CD1c-positive myeloid dendritic cell (primary cell): ENCODE measurements at regions not wholly inside any gene's neighbourhood (a gene's known extent, or its start where the extent isn't known, plus 50 kb on each side); places are given as distances from the start of the nearest gene placed in this dataset.
"Not testable (repeated sequence)": the region's sequence is repeated elsewhere in the genome, so short reads cannot be mapped to it uniquely, and the experiment has no call there.

Source experiments
- DNase-seq: peaks from one replicate; pipeline ENCODE4 v3.0.0-alpha.2; 2016; ENCODE audit errors: extremely low spot score

DNA sequence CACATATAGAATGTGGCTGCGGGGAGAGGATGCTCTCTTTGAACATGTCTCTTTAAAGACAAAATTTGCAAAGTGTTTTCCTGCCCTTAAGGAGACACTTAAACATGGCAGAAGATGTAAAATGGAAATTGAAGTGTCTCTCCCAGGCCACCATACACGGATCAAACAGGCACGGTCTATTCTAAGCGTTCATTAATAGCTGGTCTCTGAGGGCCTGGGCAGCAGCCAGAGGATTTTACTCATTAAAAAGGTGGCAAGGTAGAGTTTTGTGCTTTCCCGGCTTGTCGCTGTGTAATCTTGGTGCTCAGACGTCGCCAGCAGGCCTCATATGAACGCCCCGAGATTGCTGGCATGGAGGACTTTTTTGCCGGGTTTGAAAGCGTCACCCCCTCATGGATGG, 205.5 kb downstream of the EMX2 start:
- no peak for DNase-seq

DNA sequence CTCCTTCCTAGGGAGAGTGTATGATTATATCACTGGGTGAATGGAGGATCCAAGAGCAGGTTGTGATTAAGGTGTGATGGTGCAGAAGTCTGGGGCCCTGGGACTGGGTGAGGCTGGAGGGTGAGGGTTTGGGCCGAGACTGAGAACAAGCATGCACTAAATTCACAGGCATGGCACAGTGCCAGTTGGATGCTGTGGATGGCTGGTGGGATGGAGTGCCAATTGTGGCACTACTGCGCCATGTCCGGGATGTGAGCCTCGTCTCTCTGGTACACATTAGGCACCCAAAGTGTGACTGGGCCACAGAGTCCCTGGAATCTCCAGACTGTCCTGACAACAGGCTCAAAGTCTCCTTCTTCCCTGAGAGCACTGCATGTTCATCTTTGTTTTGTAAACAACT, 208.1 kb downstream of the EMX2 start:
- DNase-seq, result no peak

DNA sequence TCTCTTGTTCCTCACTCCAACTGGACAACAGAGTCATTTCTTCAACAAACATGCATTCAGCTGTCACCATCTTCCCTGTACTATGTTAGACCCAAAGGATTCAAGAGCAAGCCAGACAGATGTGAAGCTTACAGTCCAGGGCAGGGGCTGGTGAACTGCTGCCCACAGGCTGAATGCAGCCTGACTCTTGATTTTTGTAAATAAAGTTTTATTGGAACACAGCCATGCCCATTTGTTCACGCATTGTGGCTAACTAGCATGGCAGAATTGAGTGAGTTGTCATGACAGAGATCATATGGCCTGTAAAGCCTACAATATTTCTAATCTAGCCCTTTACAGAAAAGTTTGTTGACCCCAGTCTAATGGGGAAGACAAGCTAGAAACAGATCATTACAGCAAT, 208.7 kb downstream of the EMX2 start:
- DNase-seq, result no peak

DNA sequence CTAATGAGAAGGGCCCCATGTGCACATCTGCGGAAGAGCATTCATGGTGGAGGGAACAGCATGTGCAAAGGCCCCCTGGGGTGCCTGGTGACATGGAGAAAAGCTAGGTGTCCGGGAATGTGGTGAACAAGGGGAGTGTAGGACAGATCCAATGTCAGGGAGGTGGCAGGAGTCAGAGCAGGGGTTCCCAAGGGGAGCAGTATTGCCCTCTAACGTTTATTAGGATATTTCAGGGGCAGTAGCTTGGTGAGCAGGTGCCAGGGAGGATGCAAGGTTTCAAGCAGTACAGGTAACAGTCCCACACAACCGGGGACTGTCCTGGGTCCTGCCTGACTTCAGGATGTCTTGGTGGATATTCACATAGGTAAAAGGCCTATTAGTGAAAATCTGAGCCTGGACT, 209.6 kb downstream of the EMX2 start:
- no peak for DNase-seq

DNA sequence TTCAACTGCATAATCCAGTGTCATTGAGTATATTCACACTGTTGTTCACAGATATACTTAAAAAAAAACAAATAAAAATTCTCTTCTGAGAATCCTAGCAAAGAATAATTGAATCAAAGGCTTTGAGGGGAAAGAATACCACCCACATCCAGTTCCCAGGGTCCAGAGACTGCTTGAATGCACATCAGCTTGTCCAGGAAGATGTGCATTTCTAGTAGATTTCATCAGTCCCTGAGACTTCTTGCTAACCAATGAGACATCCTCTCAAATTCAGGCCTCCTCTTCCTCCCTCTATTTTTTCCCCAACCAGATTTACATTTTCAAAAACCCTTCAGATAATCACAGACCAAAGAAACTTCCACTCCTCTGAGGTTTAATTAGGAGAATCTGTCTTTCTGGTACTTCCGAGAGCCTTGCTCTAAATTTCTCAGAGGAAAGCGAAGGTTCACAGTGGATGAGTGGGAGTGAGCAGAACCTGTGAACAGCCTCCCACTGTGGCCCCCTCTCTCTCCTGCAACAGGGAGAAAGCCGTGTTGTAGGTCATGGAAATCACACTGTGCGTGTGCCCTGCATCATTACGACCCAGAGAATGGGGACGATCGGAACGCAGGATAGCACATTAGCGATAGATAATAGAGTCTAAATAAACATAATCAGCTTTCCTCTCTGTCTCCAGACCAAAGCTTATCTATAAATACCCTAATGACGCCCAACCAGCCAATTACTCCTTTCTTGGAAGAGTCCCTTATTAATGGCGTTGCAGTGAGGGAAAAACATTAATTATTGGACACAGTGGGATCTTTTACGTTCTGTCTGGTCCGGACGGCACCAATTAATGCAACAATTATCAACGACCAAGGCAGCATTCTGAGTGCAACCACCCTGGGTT, 212.5 kb downstream of the EMX2 start:
- DNase-seq, result no peak

DNA sequence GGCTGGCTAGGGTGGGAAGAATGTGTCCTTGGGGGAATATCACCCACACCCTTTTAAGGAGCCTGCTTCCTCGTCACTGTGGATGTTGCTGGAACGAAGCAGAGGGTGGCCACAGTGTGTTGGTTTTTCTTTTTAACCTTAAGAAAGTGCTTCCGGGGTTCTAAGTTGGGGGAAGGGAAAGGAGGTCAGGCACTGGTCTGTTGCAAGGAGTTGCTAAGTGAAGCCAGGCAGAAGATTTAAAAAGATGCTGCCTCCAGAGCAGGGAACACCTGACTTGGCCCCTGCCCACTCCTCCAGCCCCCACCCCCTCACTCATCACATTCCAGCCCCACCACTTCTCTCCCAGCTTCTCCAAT, 213.1 kb downstream of the EMX2 start:
- no peak for DNase-seq

DNA sequence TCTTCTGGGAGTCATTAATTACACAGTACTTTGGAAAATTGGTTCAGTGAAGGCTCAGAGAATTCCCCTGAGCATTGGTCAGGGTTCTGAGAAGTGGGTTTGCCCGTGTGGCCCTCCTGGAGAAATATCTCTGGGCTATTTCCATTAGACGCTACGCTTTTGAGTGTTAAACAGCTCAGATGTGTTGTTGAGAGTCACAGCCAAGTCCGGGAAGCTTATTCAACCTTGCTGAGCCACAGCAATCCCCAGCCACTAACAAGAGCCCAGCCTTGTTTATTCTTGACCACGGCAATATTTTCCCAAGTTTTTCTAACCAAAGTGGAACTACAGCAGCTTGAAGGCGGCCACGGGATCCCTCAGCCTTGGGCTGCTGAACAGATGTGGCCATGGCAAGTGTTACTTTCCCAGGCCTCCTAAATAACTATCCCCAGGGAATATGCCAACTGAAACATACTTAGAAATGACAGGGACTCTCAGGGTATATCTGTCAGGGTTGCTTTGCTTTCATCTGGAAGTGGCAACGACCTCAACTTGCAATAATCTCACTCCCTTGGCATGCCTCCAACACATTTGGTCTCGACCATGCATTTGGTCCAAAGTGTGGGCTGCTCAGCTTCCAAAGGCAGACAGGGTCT, 214.7 kb downstream of the EMX2 start:
- DNase-seq, result no peak

DNA sequence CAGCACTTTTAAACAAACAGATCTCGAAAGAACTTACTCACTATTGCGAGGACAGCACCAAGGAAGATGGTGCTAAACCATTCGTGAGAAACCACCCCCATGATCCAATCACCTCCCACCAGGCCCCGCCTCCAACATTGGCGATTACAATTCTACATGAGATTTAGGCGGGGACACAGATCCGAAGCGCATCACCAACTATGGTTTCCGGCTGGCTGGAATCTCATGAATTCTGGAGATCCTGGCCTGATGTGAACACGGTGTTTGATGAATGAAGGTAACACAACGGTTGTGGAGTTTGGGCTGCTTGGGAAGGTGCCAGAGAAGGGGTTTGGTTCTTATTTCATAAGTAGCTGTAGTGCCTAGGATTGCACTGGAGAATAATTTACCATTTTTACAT, 216.7 kb downstream of the EMX2 start:
- no peak for DNase-seq

DNA sequence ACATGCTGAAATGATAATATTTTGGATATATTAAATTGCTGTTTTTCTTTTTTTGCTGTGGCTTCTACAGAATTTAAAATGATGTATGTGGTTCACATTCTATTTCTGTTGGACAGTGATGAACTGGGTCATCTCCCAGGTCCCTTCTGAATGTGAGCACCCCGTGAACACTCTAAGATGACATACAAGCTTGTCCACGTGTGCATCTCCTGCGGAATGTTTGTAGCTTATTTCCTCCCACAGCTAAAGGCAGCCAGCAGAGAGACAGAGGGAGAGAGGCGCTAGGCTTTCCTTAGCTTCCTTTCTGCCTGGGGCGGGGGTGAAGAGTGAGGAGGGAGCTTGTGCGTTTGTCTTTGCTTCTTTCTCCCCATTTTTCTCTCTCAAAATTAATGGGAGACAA, 219.1 kb downstream of the EMX2 start:
- no peak for DNase-seq

DNA sequence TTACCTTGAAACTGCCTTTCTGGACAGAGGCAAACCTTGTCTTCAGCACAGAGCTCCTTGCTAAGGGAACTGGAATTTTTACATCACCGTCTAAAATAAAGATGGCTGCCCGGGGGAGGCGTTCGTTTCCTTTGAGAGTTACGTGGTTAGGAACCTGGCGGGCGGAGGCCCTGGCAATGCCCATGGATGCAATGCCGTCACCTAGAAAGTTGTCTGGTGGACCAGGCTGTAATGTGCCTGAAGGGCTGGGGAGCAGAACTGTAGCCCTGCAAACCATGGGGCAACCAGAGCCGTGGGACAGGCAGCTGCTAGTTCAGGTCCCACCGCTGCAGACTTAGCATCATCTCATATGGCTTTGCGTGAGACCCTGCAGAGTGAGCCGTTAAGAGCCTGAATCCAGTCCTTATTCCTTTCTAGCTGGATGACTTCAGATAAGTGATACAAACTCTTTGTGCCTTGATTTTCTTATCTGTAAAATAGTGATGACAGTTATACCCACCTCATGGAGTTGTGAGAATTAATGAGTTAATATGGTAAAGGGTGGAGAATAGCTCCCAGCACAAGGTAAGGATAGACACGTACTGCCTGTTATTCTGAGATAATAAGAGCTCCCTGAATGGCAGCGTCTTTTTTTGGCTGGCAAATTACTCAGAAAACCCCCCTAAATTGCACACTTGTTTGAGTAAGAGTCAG, 219.7 kb downstream of the EMX2 start:
- DNase-seq, result no peak

DNA sequence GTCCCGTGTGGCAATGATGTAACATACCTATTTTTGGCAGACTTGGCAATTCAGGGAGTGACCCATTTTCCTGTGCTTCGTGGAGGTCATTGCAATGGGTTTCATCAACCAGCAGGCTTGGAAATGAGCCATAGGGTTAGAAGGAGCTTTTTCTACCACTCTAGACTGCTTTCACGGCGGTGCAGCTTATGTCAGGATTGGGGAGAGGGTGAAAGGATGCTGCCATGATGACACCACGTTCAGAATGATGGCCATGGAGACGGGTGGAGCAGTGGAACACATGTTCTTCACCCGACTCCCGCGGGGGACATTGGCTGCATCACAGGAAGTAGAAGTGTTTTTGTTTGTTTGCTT, 220.2 kb downstream of the EMX2 start:
- DNase-seq, result no peak

DNA sequence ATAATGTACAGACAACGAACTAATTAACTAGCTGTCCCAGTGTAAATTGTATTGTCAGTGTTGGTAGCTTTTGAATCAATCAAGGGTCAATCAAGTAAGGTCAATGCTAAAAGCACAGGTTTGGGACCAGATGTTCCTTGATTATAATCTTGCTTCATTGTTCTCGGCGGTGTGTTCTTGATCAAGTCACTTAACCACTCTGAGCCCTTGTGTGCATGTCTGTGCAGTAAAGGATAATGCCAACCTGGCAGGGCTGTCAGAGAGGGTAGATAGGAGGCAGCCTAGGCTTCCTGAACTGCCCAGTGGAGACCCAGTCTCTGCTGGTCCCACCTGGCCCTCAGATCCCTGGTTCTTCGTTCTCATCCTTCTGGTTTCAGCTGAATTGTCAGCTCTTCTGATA, 221.0 kb downstream of the EMX2 start:
- DNase-seq, result no peak

DNA sequence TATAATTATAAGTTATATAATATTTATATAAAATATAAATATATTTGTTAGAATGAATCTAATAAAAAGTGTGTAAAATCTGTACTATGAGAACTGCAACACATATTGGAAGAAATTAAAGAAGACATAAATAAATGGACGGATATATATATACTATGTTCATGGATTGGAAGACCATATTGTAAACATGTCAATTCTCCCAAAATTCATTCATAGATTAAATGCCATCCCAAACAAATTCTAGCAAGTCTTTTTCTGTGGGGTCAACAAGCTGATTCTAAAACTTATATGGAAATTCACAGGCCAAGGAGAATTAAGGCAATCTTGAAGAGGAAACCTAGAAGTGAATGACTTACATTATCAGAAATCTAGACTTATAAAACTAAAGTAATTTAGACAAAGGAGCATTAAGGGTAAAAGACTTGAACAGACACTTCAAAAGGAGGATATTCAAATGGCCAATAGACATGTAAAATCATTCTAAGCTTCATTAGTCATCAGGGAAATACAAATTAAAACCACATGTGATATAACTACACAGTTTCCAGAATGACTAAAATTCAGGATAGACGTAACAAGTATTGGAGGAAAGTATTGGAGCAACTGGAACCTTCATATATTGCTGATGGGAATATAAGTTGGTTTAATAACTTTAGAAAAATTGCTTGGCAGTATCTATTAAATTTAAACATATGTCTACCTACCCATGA, 225.9 kb downstream of the EMX2 start:
- DNase-seq, result no peak

DNA sequence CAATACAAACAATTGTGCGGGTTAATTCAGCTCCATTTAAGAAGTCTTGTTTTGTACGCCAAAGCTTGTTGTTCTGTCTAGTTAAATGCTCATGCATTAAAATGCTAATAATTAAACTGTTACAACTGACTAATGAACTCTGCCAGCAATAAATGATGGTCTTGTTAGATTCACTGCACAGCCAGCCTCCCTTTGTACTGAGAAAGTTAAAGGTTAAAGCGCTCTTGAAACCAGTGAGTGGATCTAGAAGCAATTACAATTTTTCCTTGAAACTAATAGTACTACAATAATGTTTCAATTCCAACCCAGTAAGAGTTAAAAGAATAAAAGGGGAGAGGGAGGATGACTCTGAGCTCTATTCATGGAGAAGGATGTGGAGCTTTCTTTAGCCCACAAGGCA, 233.0 kb downstream of the EMX2 start:
- DNase-seq, result no peak

DNA sequence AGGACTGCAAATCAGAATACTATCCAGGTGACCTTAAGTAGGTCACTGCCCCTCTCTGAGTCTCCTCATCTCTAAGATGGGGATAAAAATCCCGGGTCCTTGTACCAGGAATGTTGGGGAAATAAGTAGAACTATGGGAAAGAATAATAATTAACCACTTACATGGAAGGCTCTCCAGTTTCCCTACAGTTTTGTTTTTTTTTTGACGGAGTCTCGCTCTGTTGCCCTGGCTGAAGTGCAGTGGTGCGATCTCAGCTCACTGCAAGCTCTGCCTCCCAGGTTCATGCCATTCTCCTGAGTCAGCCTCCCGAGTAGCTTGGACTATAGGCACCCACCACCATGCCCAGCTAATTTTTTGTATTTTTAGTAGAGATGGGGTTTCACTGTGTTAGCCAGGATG, 234.7 kb downstream of the EMX2 start:
- DNase-seq, result not testable (repeated sequence)

DNA sequence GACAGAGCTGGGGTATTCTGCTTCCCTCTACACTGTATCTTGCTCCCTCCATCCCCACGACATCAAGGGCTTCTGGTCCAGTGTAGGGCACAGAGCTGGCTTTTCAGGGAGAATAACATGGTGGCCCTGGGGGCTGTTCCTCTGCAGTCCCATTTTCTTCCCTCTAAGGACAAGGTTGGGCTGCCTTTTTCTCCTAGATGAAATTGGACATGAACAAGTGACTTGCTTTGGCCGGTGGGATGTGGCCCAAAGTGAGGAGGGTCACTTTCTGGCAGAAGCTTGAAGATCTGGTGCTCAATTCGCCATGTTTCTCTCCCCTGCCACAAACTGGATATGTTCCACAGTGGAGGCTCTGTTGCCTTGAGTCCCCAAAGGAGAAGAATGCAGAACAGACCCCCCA, 235.7 kb downstream of the EMX2 start:
- DNase-seq, result no peak

DNA sequence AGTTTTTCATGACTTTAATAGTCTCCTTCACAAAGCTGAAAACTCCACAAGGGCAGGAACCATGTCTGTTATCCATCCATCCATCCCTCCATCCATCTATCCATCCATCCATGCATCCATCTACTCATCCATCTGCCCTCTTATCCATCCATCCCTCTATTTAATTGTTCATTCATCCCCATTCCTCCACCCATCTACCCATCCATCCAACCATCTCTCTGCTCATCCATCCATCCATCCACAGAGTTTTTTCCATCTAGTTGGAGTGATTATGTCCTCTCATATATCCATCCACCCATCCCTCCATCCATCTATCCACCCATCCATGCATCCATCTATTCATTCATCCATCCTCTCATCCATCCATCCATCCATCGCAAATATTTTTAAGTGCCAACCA, 237.9 kb downstream of the EMX2 start:
- no peak for DNase-seq

DNA sequence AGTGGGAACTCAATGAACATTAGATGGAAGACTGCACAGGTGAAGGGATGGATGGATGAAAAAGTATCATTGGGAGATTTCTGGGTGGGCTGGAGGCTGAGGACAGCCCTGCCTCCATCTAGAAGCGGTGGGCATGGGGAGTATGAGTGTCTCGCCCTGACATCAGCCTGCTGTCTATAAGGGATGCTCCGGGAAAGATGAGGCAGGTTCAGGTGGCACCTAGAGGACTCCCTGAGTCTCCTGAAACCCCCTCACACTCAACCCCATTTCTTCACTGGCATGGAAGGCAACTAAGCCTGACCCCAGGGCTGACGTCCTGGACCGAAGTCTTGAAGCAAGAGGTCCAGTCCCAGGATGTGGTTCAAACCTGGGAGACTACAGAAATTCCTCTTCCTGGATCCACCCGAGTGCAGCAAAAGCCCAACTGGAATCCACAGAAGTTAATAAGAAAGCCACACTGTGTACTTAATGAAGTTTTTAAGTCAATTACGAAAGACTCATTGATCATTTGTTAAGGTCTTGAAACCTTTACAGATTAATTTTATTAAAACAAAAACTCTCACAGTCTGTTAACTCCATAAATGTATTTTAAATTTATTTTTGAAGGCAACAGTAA, 238.8 kb downstream of the EMX2 start:
- DNase-seq, result no peak

DNA sequence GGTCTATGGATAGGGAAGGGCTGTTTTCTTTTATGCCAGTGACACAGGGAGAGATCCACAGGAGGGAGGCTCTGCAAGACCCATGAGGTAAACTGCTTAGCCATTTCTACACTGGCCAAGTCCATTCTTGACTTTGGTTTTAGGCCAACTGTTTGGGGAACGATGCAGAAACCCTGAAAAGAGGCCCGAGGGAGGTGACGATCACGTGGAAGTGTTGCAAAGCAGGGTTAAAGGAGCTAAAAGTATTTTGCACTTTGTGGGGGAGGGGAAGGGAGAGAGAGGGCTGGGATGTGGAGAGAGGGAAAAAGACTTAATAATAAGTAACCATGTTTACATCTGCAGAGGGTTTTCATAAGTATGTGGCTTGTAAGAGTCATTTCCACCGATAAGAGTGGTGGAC, 239.7 kb downstream of the EMX2 start:
- DNase-seq, result no peak

DNA sequence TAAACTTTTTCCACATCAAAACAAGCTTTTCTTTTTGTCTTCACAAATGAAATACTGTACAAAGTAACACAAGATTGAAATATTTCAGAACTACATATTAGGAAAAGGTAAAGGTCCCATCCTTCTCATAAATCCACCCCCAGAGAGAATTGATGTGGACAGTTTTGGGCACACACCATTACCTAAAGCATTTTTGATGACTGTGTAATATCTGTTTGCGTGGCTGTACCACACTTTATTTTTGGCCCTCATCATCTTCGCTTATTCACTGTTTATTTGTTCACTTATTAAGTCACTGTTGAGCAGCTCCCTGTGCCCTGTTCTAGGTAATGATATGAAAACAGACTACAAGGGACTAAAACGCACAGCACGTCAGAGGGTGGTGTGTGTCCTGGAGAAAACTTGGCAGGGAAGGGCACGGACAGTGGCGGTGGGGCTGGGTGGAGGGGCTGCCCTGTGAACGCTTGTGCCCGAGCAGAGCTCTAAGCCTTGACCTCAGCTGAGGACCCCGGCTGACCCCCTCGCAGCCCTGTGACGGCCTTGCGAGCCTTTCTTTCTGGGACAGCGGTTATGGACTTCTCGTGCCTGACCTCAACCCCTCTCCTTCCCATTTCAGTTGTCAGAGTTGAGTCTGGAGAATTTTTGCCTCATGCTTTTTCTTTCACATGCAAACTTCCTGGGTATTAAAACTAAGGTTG, 241.3 kb downstream of the EMX2 start:
- no peak for DNase-seq

DNA sequence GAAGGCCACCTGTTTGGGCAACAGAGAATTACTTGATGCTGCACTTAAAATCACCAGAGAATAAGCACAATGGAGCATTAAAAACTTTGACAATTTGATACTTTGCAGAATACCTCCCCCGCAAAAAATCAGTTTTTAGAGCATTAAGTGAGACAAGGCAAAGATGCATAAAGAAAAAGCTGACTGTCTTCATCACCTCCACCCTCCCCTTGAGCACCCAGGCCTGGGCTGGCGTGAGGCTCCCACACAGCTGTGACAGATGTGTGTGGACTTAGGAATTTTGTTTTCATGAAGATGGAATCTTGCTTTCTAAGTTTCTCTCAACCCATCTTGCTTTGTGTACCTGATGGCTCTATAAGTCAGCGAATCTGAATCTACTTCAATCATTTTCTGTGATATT, 242.2 kb downstream of the EMX2 start:
- no peak for DNase-seq
